ENCODE measurements at regions not wholly inside any gene's neighbourhood (a gene's known extent, or its start where the extent isn't known, plus 50 kb on each side); places are given as distances from the start of the nearest gene placed in this dataset.

DNA sequence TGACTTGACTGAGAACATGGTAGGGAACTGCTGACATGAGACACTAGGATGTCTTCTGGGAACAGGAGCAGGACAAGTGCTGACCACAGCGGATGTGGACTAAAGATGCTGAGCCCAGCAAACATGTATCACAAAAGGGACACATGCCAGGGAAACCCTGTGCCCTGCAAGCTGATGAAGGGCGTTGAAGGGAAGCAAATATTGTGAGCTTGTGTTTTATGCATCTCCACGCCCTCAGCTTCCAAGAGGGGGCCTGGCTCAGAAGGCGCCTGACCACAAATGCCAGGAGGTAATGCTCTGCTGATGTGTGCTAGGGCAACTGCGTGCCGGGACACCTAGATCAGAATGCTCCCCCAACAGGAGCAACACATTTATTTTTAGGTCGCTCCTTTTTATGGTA, 207.3 kb downstream of the CXCL12 start:
- no peak for TF ChIP-seq POLR2A (IDR thresholded peaks at IDR 0.05)
- TF ChIP-seq CTCF (IDR thresholded peaks at IDR 0.05), result no peak
